Natural killer cell (primary cell): ENCODE measurements at regions not wholly inside any gene's neighbourhood (a gene's known extent, or its start where the extent isn't known, plus 50 kb on each side); places are given as distances from the start of the nearest gene placed in this dataset.
"Not testable (repeated sequence)": the region's sequence is repeated elsewhere in the genome, so short reads cannot be mapped to it uniquely, and the experiment has no call there.

Experiments
- ATAC-seq, 3 donors: fragments of 150-1000 bp in 2 of 3; fragments of 200-7000 bp in 1 of 3; cut with Tn5 transposase; 1 replicate in 1 of 3; 2 replicates in 2 of 3; pipeline ENCODE4 v1.10.0; 2021; ENCODE audit warnings: mild to moderate bottlenecking in 2 of 3, moderate library complexity in 2 of 3
- DNase-seq, 2 donors: peaks; one replicate each; pipeline versions ENCODE4 v3.0.0 to v3.0.0-alpha.2; 2013 to 2021; ENCODE audit warnings: mixed read lengths in 1 of 2
- H3K27ac ChIP-seq: one replicate; pipeline ENCODE4 v1.5.1; 2013; ENCODE audit warnings: mild to moderate bottlenecking, low read length
- H3K27me3 ChIP-seq: one replicate; pipeline ENCODE4 v1.6.1; 2013; ENCODE audit warnings: low read length; ENCODE audit not compliant: control insufficient read depth, insufficient read depth
- H3K36me3 ChIP-seq: one replicate; pipeline ENCODE4 v1.6.1; 2013; ENCODE audit warnings: low read length; ENCODE audit not compliant: control insufficient read depth, insufficient read depth
- H3K4me1 ChIP-seq: one replicate; pipeline ENCODE4 v1.6.1; 2013; ENCODE audit warnings: low read length; ENCODE audit not compliant: control insufficient read depth, insufficient read depth
- H3K4me3 ChIP-seq: one replicate; pipeline ENCODE4 v1.5.1; 2013; ENCODE audit warnings: low read length
- H3K9me3 ChIP-seq: one replicate; pipeline ENCODE4 v1.6.1; 2013; ENCODE audit warnings: low read length; ENCODE audit not compliant: control insufficient read depth, insufficient read depth
- H3K27ac Mint-ChIP-seq, 2 donors: one replicate each; pipeline ENCODE4 v1.8.0; 2022; ENCODE audit warnings: mild to moderate bottlenecking in 2 of 2, mixed read lengths in 2 of 2, moderate library complexity in 1 of 2
- H3K27me3 Mint-ChIP-seq, 2 donors: one replicate each; pipeline ENCODE4 v1.8.0; 2022; ENCODE audit warnings: low read depth in 2 of 2, mixed read lengths in 2 of 2
- H3K36me3 Mint-ChIP-seq: one replicate; pipeline ENCODE4 v1.8.0; 2022; ENCODE audit warnings: mixed read lengths
- H3K4me1 Mint-ChIP-seq, 2 donors: one replicate each; pipeline ENCODE4 v1.8.0; 2022; ENCODE audit warnings: mixed read lengths in 2 of 2
- H3K4me3 Mint-ChIP-seq: one replicate; pipeline ENCODE4 v1.8.0; 2022; ENCODE audit warnings: mild to moderate bottlenecking, moderate library complexity, mixed read lengths
- H3K9me3 Mint-ChIP-seq, 2 donors: one replicate each; pipeline ENCODE4 v1.8.0; 2022; ENCODE audit warnings: mixed read lengths in 2 of 2
- CTCF ChIP-seq: fragments of 200-600 bp; IDR thresholded peaks from one replicate; pipeline ENCODE4 v1.8.0; 2022; ENCODE audit warnings: antibody characterized with exemption
- WGBS: methylation state at CpG from one replicate; pipeline ENCODE4 v1.1.7; 2013; ENCODE audit warnings: missing lambda C conversion rate; ENCODE audit not compliant: insufficient coverage; 5-methylcytosine and 5-hydroxymethylcytosine counted together
- intact Hi-C: fragments of 100-400 bp; cut with micrococcal nuclease; formaldehyde crosslinking; loops from one replicate; pipeline ENCODE4 v1.14.2; 2022

GRCh38 chr3:86382556-86382955, 608.4 kb downstream of the VGLL3 start:
- H3K4me3 ChIP-seq, result no peak overlapping the region
- no peaks in the 10 kb centered on the region for H3K27me3 ChIP-seq
- H3K36me3 ChIP-seq, result no peaks in the 10 kb centered on the region
- Mint-ChIP-seq H3K27ac (no peak overlapping the region), H3K36me3 (peaks cover 15% of the 10 kb centered on the region), H3K4me3 (no peak overlapping the region), H3K9me3 (peaks cover 16 to 24% of the 10 kb centered on the region in 2 donors), H3K27me3 (no peaks in the 10 kb centered on the region), H3K4me1 (no peaks in the 10 kb centered on the region)
- DNase-seq (no peak), ATAC-seq (no peak)
- H3K27ac ChIP-seq, result no peak overlapping the region
- no peak for TF ChIP-seq CTCF
- no peaks in the 10 kb centered on the region for H3K9me3 ChIP-seq
- 97% methylated on average over 3 of the region's 3 CpGs for WGBS
- H3K4me1 ChIP-seq, result no peaks in the 10 kb centered on the region
- intact Hi-C loops, result no loop called here

- H3K27me3 ChIP-seq, result no peaks in the 10 kb centered on the region
- H3K36me3 Mint-ChIP-seq, result peaks cover 13% of the 10 kb centered on the region
- H3K9me3 Mint-ChIP-seq, result peaks cover 19 to 25% of the 10 kb centered on the region in 2 donors
- peaks cover 2% of the 10 kb centered on the region for H3K9me3 ChIP-seq
- intact Hi-C loops, result no loop called here
- H3K4me3 ChIP-seq, result no peak overlapping the region
- H3K27ac Mint-ChIP-seq, result no peak overlapping the region
- no peak overlapping the region for H3K27ac ChIP-seq
- no peak overlapping the region for H3K4me3 Mint-ChIP-seq
- 83% methylated on average over 1 of the region's 2 CpGs for WGBS
- TF ChIP-seq CTCF, result no peak
- no peaks in the 10 kb centered on the region for H3K4me1 Mint-ChIP-seq
- H3K4me1 ChIP-seq, result no peaks in the 10 kb centered on the region
- no peak for DNase-seq
- H3K36me3 ChIP-seq, result no peaks in the 10 kb centered on the region
- H3K27me3 Mint-ChIP-seq, result no peaks in the 10 kb centered on the region
- ATAC-seq, result no peak
These were observed 609.7 kb downstream of the VGLL3 start for GRCh38 chr3:86381247-86381646.

GRCh38 chr3:86379280-86379679, 611.7 kb downstream of the VGLL3 start:
- no peak overlapping the region for H3K27ac Mint-ChIP-seq
- H3K36me3 Mint-ChIP-seq, result peaks cover 7% of the 10 kb centered on the region
- DNase-seq (no peak), ATAC-seq (no peak)
- Histone ChIP-seq H3K4me1 (no peaks in the 10 kb centered on the region), H3K27me3 (no peaks in the 10 kb centered on the region), H3K36me3 (no peaks in the 10 kb centered on the region), H3K27ac (no peak overlapping the region), H3K9me3 (peaks cover 2% of the 10 kb centered on the region), H3K4me3 (no peak overlapping the region)
- intact Hi-C loops, result no loop called here
- no peak overlapping the region for H3K4me3 Mint-ChIP-seq
- TF ChIP-seq CTCF, result no peak
- WGBS, result 90% methylated on average over 2 of the region's 2 CpGs
- no peaks in the 10 kb centered on the region for H3K27me3 Mint-ChIP-seq
- no peaks in the 10 kb centered on the region for H3K4me1 Mint-ChIP-seq
- peaks cover 21 to 24% of the 10 kb centered on the region in 2 donors for H3K9me3 Mint-ChIP-seq

- WGBS, result 80% methylated on average over 1 of the region's 2 CpGs
- Histone ChIP-seq H3K27me3 (no peaks in the 10 kb centered on the region), H3K4me3 (no peak overlapping the region), H3K9me3 (peaks cover 2% of the 10 kb centered on the region), H3K4me1 (no peaks in the 10 kb centered on the region), H3K27ac (no peak overlapping the region), H3K36me3 (no peaks in the 10 kb centered on the region)
- H3K36me3 Mint-ChIP-seq, result peaks cover 5% of the 10 kb centered on the region
- no peaks in the 10 kb centered on the region for H3K27me3 Mint-ChIP-seq
- H3K4me3 Mint-ChIP-seq, result no peak overlapping the region
- H3K4me1 Mint-ChIP-seq, result no peaks in the 10 kb centered on the region
- intact Hi-C loops, result no loop called here
- peaks cover 19 to 24% of the 10 kb centered on the region in 2 donors for H3K9me3 Mint-ChIP-seq
- TF ChIP-seq CTCF, result no peak
- no peak for ATAC-seq
- no peak for DNase-seq
- no peak overlapping the region for H3K27ac Mint-ChIP-seq
These were observed 612.1 kb downstream of the VGLL3 start for GRCh38 chr3:86378829-86379228.

- H3K36me3 ChIP-seq, H3K9me3 ChIP-seq, H3K27me3 ChIP-seq, H3K4me1 ChIP-seq, H3K36me3 Mint-ChIP-seq, ATAC-seq, intact Hi-C loops, H3K4me3 ChIP-seq, H3K27ac ChIP-seq, DNase-seq, H3K27me3 Mint-ChIP-seq, H3K27ac Mint-ChIP-seq, H3K4me3 Mint-ChIP-seq, H3K4me1 Mint-ChIP-seq: not testable (repeated sequence)
- WGBS, result 93% methylated on average over 6 of the region's 6 CpGs
- peaks cover 7 to 17% of the 10 kb centered on the region in 2 donors for H3K9me3 Mint-ChIP-seq
These were observed 655.4 kb downstream of the VGLL3 start for GRCh38 chr3:86335566-86335965.
